SH-SY5Y (cell line): ENCODE measurements at regions not wholly inside any gene's neighbourhood (a gene's known extent, or its start where the extent isn't known, plus 50 kb on each side); places are given as distances from the start of the nearest gene placed in this dataset.

Experiments
- GATA2 ChIP-seq: IDR thresholded peaks from 2 replicates; pipeline ENCODE4 v1.6.1; 2011; ENCODE audit warnings: mild to moderate bottlenecking, low read depth, low read length
- GATA3 ChIP-seq: IDR thresholded peaks from 2 replicates; pipeline ENCODE4 v1.6.1; 2011; ENCODE audit warnings: low read depth, mild to moderate bottlenecking, low read length, moderate library complexity

- TF ChIP-seq GATA2, result no peak
- no peak for TF ChIP-seq GATA3
These were observed 516.3 kb upstream of the FSIP2 start for GRCh38 chr2:185222311-185222710.
